Activated CD4-positive, alpha-beta T cell treated with anti-CD3 and anti-CD28 coated beads, Interleukin-2, amount 50 U/mL, for 16 hours (primary cell): ENCODE measurements at regions not wholly inside any gene's neighbourhood (a gene's known extent, or its start where the extent isn't known, plus 50 kb on each side); places are given as distances from the start of the nearest gene placed in this dataset.
A peak's percentile ranks its signal among the peaks of the same experiment; 100 is the strongest.
"Not testable (repeated sequence)": the region's sequence is repeated elsewhere in the genome, so short reads cannot be mapped to it uniquely, and the experiment has no call there.

ENCODE experiments used
- DNase-seq: peaks from one replicate; pipeline ENCODE4 v3.0.0-alpha.2; 2020

DNA sequence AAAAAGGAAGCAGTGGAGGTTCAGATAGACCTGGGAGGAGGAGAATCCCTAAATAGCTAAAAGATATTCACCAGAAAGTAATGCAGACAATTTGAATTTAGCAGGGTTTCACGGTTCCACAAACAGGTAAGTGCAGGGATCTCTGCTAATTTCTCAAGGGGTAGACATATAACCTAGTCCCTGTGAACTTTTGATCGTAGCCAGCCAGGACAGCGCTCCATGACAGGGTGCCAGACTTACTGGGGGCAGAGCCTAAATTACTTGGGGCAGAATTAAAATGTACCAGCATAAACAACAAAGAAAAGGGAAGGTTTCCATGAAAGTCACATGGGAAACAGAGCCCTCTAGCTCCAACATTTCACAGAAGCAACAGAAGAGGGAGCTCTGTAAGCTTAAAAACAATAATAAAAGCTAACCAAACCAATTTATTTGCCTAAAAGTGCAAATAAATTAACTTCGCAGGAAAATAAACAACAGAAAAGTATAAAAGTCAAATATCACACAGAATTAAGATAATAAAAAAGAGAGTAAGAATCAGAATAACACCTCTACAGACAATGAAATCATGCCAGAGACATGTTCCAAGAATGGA is 198.3 kb downstream of the DUSP10 start:
- peak; percentile 2 for DNase-seq

DNA sequence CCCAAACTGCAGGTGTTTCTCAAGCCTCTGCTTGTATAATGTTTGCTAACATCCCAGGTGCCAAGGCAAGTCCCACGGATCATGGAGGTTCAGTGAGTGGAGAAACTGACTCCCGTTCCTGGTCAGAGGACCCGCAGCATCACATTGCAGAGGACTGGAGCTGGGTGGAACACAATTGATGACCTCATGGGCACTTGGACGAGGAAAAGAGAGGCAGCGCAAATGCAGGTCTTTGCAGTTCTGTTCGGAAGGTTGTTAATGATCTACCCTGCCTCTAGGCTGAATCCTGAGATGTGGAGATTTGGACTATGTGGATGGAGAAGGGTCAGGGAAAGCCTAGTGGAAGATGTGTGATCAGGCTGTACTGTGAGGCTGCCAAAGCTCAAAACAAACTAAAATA is 192.9 kb downstream of the DUSP10 start:
- no peak for DNase-seq

DNA sequence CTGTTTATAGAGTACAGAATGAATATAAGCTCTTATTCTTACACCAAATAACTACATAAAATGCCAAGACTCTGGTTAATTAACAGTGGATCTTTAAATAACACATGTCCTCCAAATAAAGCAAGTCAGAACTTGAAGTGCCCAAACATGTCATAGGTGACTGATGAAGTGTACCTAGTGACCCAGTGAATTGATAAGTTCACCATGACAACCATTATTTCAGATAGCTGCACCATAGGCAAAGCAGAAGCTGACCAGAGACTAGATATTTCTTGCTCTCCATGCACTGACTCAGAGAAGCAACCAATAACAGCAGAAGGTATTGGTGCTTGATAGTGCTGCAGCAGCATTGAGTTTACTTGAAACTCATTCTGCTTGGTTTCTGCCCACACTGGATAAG is 192.1 kb downstream of the DUSP10 start:
- no peak for DNase-seq

DNA sequence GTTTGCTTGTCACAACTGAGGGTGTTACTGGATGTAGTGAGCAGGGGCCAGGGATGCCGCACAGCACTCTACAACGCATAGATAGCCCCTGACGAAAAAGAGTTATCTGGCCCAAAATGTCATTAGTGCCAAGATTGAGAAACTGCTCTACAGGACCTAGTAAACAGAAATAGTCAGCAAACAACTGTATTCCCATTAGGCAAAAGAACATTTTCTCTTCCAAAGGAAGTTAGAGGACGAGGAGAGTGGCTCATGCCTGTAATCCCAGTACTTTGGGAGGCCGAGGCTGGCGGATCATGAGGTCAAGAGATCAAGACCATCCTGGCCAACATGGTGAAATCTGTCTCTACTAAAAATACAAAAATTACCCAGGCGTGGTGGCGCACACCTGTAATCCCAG is 189.1 kb downstream of the DUSP10 start:
- DNase-seq = not testable (repeated sequence)

DNA sequence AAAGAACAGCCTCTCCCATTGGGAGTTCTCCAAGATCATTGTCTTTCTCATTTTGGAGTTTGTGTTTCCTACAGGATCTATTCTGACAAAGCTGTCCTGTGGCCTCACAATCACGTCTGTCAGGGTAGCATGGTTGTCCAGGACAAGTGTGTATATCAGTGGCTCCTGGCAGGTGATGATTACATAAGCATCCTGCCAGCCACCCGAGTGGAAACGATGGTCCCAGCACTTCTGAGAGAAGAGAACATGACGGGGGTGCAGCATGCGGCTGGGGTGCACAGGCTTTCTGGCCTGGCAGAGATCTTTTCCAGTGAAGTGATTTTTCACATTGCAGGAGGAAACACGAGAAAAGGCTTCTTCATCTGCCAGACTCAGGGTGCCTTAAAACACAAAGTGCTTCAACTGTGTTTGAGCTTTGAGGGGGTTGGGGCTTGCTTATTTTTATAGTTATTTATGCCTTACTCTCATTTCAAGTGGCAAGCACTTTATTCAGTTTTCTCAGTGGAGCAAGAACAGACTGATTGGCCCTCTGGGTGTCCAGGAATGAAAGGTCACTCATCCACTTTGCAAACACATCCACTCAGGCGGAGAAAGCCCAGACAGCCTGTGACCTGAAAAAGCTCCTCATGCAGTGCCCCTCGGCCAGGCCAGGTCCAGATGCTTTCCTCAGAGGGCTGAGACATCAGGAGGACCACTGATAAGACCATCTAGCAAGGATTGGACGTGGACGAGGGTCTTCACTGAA is 186.0 kb downstream of the DUSP10 start:
- DNase-seq = no peak

DNA sequence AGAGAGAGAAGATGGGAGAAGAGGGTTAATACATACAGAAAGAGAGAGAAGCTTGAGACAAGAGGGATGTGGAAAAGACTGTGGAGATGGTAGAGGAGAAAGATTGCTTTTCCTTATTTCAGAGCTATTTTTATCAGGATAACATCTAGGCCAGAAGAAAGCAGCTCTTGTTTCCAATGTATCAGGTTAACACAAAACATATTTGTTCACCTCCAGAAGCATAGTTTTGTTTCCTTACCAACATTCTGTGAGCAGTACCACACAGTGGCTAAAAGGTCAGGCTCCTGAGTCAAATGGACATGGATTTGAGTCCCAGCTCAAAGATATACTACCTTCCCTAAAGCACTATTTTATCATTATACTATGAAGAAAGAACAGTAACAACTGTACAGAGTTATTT is 185.5 kb downstream of the DUSP10 start:
- DNase-seq = no peak

DNA sequence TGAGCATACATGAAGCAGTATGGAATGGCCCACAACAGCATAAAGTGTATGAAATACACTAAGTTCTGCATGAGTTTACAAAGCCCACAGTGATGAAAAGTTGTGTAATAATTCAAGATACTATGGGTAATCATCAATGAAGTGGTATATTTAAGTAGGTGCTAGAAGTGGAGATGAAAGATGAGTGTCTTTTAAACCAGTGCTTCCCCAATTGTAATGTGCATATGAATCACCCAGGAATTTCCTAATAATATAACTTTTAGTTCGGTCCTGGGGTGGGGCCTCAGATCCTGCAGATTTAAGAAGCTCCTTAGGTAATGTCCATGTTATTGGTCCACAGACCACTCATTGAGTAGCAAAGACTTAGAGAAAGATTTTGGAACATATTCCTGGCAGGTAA is 184.9 kb downstream of the DUSP10 start:
- no peak for DNase-seq

DNA sequence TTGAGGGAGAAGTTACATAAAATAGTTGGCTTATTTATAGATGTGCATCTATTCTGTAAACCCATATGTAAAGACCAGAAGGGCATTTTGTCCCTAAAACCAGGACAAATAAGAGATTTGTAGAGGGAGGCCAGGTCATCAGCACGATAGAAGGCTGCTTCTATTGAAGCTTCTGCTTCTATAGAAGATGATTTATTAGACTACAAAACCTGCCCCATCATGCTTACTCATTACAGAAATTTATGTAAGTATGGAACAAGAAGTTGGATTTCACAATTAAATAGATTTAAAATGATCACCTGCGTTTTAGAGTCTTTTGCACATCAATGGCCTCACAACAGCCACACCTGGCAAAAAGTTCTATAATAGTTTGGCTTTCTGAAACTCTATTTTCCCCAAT is 183.5 kb downstream of the DUSP10 start:
- DNase-seq = no peak

DNA sequence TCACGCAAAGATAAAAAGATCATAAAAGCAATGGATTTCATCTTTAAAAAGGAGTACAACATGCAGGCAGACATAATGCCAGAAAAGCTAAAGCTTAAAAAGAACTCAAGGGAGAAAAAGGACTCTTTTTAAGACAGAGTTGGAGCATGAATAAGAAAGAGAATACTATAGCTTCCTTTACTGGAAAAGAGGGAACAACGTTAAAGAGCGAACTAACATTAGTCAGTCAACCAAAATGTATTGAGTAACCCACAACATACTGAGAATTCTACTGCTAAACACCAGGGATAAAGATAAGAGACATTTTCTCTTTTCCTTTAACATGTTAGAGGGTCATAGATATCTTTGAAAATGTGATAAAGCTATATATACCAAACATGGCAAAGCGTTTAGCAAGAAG is 182.0 kb downstream of the DUSP10 start:
- DNase-seq = no peak

DNA sequence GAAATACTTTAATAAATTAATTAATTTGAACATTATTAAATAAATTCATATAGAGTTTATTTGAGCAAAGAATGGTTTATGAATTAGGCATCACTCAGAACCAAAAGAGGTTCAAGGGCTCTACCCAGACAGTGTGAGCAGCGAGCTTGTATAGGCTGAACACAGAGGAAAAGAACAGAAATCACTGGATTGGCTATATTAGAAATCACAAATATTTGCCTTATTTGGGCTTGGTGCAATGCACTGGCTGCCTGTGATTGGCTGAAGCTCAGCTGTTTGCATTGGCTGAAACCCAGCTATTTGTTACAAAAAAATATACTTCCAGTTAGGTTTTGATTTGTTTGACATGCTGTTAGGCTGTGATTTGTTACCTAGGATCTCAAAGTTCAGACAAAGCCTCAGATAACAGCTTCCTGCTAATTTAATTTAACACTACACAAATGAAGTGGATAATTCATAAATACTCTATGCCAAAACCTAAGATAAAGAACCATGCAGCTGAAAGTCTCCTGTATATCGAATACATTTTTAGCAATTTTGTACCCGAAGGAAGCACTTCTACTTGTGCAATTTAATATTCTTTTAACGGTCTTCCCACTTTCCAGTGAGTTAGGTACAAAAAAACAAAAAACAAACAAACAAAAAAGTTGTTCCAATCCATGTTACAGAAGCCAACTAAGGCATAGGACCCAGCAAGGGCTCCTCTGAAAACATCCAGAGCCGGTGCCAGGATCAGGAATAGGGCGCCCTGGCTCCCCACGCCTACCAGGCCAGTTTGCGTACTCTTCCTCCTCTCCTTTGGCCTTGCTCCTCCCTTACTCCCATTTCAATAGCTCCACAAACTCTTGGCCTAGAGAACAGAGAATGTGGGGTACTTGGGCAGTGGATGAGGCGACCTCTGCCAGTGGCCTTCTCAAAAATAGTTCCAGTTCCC is 179.1 kb downstream of the DUSP10 start:
- DNase-seq = no peak

DNA sequence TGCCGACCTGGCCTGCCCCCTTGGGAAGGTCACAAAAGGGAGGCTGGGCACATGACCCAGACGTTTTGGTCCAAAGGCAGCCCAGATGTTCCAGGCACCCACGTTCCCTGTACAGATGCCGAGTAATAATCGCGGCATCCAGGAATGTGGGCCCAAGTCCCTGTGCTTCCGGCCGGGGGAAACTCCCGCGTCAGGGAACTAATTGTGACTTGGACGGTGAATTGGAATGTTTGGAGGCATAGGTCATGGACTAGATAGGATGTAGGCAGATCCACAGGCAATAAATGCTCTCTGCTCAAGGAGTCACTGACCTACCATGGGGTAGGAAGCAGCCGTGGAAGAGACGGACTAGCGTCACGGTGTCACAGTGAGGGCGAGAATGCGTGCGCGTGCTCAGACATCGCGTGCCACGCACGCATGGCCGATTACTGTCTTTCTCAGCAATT is 178.4 kb downstream of the DUSP10 start:
- no peak for DNase-seq

DNA sequence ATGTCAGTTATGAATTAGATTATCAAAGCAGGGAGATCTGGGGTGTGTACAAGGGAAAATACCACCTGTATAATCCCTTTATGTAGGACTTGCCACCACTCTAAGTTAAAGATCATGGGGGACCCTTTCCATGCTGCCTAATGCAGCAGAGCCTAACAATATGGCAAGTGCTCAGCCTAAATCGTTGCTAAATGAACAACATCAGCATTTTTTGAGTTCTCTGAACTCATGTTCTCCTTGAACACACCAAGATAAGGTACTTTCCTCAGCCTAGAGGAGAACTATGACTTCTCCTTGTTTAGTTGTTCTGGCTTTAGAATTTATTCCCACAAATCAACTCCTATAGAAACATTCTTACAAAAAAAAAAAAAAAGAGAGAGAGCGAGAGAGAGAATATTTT is 177.0 kb downstream of the DUSP10 start:
- DNase-seq = no peak

DNA sequence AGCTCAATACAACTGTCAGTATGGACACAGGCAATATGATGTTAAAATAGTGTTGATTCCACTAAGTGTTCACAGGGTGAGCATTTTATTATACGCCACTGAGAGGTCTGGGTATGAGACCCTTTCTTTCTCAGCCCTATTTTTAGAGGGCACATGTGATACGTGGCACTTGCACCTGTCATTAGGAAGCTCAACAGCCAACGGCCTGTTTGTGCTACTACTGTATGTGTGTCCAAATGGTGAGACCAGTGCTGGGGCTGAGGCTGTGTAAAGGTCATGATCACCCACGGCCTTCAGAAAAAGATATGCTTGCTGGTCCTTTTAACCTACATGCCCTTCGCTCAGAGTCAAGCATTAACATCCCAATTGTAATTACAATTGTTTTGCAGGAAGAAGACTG is 176.2 kb downstream of the DUSP10 start:
- no peak for DNase-seq

DNA sequence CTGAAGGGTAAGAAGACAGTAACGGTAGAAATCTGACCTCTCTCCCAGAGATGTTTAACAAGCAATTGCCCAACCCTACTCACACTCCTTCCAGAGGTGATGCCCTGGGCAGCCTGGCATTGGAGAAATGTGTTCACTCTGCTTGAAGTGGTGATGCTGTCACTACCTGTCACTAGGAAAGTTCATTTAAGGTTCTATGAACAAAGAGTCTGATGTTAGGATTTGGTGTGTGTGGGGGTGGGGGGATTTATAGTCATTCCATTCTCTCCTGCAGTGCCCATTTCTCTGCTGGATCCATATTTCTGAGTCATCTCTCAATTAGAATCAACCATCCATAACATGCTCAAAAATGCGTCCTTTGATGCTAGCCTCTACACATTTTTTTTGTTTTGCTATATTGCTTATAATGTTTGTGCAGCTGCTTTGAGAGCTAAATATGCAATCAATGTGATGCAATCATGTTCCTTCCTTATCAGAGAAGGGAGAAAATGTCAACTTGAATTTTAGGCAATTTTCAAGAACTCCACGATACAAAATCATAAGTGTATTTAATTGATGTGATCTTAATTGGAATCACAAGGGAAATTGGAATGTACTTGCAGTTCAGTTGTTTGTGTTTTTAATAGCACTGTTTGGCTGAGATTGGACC is 173.9 kb downstream of the DUSP10 start:
- no peak for DNase-seq

DNA sequence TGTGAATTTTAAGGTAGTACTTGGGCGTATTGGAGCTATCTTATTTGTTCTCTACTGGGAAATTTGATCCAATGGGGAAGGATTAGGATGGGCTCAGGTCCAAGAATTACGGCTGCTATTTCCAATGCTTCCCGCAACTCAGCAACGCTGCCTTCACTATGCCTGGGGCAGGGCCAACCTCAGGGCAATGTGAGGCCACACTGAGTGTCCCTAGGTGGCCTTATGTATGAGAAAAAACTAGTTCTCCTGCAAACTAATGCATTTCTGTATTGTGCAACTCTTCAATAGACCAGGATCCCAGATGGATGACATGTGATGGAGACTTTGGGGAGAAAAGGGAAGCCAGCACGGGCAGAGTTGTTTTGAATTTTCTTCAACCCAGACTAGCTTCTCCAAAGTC is 168.1 kb downstream of the DUSP10 start:
- DNase-seq = no peak

DNA sequence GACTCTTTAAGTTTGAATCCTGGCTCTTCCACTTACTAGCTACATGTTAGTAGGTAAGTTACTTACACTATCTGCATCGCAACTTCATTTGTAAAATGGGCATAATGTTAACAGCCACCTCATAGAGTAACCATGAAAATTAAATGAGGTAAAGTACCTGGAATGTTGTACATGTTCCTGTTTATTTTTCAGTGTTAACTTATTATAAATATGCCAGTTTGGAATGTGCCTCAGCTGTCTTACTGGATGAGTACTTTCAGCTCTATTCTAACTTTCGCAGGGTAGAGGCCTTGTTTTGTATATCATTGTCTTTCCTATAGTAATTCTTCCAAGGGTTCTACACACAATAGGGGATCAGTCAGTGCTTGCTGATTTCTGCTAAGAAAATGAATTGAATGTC is 167.4 kb downstream of the DUSP10 start:
- DNase-seq = no peak

DNA sequence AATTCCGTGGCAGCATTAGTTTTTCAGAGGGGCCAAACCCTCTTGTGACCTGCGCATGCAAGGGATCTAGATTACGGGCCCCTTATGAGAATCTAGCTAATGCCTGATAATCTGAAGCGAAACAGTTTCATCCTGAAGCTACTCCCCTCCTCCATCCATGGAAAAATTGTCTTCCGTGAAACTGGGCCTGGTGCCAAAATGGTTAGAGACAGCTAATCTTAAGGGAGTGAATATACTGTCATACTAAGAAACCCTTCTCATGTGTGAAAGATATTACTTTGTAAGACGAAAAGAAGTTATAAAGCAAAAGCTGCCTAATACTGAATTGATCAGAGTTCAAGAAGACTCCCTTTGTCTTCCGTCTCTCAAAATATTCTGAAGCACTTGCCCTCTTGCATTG is 166.3 kb downstream of the DUSP10 start:
- DNase-seq = no peak

DNA sequence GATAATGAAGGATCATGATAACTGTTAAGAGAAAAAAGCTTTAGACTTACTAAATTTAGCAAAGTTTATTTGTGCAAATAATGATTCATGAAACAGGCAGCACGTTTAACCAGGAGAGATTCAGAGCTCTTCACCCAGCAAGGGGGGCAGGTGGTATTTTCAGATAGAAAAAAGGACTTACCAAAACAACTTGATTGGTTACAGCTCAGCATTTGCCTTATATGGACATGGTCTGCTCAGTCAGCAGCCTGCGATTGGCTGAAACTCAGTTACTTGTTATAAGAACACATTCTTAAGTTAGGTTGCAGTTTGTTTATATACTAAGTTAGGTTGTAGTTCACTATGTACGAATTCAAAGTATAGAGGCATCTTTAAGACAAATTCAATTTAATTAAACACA is 165.6 kb downstream of the DUSP10 start:
- DNase-seq = no peak

DNA sequence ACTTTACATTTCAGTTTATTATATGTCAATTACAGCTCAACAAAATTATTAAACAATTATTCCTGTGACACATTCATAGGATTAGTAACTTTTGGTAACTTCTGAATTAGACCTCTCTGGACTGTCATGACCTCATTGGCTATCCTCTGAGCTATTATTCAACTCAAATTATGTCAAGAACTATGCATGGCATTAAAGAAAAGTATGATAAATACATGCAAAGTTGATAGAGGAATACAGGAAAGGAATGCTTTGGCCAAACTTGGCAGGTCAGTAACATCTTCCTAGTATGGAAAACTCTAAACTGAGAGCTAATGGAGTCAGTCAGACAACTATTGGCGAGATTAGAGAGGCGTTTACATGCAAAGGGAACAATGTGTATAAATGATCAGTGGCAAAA is 158.4 kb downstream of the DUSP10 start:
- no peak for DNase-seq

DNA sequence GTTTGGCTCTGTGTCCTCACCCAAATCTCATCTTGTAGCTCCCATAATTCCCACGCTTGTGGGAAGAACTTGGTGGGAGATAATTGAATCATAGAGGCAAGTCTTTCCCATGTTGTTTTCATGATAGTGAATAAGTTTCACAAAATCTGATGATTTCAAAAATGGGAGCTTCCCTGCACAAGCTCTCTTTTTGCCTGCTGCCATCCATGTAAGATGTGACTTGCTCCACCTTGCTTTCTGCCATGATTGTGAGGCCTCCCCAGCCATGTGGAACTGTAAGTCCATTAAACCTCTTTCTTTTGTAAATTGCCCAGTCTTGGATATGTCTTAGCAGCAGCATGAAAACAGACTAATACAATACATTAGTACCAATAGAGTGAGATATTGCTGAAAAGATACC is 154.9 kb downstream of the DUSP10 start:
- DNase-seq = not testable (repeated sequence)

DNA sequence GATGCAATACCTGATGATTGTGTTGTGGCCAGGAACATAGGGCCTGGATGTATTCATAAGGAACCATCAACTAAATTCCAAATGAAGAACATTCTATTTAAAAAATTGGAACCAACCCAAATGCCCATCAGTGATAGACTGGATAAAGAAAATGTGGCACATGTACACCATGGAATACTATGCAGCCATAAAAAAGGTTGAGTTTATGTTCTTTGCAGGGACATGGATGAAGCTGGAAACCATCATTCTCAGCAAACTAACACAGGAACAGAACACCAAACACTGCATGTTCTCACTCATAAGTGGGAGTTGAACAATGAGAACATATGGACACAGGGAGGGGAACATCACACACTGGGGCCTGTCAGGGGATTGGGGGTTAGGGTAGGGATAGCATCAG is 150.6 kb downstream of the DUSP10 start:
- not testable (repeated sequence) for DNase-seq

DNA sequence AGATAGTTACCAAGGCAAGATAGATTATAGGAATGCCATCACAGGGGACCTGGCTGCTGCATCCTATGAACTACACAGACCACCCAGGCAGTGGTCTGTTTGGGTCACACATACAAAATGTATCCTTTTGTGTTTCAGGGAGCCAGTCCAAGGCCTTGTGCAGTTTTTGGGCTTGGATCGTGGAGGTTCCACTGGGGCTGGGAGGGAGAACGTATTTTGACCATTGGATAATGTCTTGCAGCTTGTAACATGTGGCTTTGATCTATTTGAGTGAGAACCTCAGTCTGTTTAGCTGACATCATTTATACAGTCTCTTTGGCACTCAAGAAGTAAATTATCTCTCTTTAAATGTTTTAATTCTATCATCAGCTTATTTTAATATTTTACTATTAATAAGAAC is 147.3 kb downstream of the DUSP10 start:
- no peak for DNase-seq

DNA sequence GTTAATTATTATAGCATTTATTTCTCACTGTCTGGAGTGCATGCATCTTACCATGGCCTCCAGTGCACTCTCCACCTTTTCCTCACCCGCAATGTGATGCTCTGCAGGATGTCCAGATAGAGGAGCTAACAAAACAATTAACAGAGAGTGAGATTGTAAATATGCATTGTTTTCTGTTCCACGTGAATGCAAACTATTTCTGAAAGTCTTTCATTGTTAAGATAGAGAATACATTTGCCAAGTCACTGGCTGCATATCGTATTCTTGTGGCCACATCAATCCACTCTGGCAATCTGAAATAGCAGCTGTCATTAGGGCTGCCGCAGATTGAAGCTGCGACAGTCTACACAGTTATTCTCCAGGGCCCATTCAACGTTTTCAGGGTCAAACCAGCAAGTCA is 143.8 kb downstream of the DUSP10 start:
- no peak for DNase-seq
